HG02571 (cell line): ENCODE measurements at regions not wholly inside any gene's neighbourhood (a gene's known extent, or its start where the extent isn't known, plus 50 kb on each side); places are given as distances from the start of the nearest gene placed in this dataset.
"Not testable (repeated sequence)": the region's sequence is repeated elsewhere in the genome, so short reads cannot be mapped to it uniquely, and the experiment has no call there.

Experiments used
- ATAC-seq: cut with Tn5 transposase; IDR thresholded peaks from one replicate; pipeline ENCODE4 v1.9.1; 2021; ENCODE audit warnings: mild to moderate bottlenecking, moderate library complexity; ENCODE audit not compliant: unreplicated experiment

DNA sequence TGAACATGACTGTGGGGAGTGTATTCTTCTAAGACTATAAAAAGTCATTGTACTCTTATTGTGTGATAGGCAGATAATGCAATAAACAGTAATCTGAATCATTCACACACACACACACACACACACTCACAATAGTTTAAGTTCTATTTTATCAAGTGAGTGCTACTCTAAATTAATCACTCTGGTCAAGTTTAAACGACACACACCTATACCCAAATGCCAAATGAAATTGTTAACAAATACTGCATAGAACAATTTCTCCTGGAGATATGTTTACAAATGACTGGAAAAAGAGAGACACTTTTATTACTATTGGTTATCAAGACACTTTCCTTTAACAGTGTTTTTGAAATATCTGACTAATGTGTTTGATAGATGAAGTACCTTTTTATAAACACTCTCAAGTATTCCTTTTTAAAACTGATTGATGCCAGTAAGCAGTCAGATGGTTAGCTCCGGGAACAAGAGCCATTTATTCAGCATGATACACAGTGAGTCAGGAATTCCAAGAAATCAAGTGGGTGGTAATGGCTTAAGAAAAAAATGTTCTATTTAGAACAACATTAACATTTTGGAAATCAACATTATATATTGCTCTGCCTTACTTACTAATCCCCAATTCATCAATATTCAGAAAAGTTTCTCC is 521.6 kb upstream of the ST8SIA4 start:
- no peak for ATAC-seq

DNA sequence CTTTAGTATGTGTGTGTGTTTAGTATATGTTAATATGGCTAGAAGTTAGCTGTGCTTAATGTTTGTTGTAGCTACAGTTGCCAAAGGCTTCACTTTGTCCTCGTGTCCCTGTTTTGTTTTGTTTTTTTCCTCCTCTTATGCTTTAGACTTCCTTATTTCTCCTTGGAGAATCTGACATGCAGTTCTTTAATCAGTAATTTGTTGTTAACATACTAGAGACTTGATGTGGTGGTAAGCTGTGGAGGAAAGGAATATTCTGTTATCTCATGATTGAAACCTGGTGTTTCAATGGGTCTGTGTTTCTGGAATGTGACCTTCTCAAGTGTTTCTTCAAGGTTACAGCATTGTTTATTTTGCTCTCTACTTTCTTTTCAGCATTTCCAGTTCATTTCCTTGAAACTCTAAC is 515.6 kb upstream of the ST8SIA4 start:
- ATAC-seq: no peak

DNA sequence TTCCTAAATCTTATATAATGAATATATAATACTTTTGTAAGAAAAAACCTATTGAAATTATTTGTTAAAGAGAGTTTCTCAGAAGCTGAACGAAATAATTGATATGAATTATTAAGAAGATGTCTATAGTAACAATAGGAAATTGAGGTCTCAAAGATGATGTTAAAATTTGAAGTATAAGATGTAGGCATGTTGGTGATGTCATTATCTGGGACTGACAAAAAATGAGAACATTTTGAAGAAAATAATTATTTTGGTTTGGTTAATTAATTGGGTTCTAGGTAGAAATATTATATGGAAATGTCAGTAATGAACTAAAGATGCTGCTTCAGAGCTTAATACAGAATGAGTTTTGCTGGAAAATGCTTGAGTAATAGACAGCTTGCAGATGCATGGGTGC is 501.4 kb upstream of the ST8SIA4 start:
- ATAC-seq: no peak

DNA sequence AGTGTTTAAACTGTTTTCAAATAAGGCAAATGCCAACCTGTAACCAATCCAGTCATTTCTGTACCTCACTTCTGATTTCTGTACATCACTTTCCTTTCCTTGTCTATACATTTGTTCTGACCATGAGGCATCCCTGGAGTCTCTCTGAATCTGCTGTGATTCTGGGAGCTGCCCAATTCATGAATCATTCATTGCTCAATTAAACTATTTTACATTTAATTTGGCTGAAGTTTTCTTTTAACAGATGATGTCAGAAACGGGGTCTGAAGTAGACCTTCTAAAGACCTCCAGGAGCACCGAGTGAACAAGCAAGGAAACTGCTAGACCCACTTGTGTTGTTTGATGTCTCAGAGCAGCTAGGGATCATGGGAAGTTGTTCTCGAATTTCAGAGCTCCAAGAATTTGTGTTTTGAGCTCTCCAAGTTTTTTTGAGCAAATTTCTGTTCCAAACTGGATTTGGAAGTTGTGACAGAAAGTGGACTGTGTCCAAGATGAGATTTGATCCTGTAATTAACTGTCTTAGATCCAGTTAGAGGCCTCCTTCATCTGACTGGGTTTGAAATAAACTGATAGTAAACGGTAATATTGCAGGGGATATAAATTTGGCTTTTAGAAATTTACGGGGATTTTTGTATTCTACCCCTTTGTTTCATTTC is 490.8 kb upstream of the ST8SIA4 start:
- no peak for ATAC-seq

DNA sequence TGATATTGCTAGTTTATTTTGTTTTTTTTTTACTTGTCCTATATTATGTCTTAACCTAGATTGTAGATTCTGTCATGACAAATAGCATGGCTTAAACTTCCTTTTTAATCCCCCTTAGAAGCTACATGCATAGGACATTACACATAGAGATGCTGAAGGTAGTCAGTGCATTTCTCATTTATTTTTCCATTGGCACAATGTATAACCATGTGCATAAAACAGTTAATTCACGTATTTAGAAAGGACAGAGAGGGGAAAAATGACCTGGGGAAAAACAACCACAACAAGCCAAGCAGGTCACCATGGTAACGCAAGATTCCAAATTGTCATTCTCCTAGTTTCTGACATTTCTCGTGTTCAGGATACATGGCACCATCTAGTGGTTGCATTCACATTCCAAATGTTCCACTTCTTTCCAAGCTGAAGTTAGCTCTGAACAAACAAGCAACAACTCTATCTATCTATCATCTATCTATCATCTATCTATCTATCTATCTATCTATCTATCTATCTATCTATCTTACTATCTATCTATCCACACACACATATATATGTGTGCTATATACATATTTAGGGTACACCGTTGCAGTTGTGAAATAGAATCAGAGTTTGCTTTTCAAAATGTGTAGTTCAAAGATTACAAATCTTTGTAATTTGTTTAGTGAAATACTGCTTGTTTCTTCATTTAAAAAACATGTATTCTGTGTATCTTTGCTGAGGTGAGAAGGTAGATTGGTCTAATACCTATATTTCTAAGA is 487.2 kb upstream of the ST8SIA4 start:
- ATAC-seq: no peak

DNA sequence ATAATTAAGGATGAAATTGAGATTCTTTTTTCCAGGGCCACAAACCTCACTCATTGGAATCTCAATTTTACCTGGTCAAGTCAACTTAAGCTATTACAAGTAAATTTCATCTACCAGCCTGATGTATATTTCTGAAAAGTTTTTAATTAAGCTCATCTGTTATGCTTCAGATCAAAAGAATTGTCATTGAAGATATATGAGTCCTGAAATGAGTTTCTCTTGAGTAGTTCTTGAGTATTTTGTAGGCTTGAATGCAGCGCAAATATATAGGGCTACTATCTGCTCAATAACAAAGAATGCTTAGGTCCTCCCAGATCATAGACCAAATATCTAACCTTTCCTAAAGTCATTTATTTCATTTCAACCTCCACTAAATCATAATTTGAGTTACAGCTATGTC is 482.2 kb upstream of the ST8SIA4 start:
- no peak for ATAC-seq

DNA sequence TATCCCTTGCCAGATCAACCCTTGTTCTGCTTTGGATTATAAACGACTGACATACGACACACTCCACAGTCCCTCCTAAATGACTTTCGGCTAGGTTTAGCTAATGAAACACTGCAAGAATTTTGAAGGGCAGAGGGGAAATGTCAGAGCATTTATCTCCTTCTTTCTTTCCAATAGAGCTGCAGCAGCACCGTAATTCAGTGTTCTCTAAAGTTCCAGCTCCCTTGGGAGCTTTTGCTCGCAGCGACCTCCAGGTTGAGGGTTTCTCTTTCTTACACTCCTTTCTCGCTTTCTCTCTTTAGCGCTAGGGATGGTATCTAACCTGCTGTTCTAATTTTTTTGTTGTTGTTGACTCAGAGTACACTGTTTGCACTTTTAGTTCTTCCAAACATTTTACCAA is 467.1 kb upstream of the ST8SIA4 start:
- ATAC-seq: no peak

DNA sequence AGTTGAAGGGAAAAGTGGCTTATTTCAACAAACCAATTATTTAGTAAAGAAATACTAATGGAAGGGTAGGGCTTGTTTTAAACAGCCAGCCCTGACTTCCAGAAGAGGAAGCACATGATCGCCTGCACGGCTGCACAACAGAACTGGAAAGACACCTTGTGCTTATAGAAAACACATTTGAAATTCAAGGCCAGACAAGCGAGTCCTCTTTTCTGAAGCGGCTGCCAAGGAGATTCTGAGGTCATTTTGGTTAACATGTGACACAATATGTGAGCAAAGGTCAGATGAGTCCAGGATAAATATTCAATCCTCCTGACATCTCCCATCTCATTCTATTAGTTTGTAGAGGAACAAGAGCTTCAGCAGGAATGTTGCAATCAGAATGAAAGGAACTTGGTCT is 461.4 kb upstream of the ST8SIA4 start:
- no peak for ATAC-seq

DNA sequence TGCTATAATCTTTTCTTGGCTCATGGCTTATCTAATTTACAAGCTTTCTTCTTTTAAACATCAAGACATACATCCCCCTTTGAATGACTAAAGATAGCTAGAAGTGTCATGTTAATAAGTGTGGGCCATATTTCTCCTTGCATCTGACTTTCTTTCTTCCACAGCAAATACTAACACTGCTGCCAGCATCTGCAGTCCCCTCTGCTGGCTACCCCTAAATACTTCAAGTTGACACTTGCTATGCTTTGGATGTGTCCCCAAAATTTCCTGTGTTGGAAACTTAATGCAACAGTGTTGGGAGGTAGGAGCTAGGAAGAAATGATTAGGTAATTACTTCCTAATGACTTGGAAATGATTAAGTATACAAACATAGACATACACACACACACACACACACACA is 459.0 kb upstream of the ST8SIA4 start:
- no peak for ATAC-seq

DNA sequence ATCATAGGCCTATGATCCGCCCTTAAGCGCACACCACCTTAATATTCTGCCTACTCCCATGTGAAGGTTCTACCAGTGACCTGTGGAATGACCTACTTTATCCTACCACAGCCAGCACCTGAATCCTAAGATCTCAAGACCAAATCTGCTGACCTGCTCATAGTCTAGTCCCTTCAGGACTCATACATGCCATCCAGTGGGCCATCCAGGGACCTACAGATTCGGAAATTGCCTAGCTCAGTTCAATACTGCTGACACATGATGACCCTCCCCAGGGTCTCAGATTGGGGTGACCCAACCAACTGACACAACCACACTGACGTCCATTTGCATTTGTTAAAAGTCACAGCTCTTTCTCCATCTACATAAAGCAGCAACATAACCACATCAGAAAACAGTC is 443.8 kb upstream of the ST8SIA4 start:
- ATAC-seq: no peak

DNA sequence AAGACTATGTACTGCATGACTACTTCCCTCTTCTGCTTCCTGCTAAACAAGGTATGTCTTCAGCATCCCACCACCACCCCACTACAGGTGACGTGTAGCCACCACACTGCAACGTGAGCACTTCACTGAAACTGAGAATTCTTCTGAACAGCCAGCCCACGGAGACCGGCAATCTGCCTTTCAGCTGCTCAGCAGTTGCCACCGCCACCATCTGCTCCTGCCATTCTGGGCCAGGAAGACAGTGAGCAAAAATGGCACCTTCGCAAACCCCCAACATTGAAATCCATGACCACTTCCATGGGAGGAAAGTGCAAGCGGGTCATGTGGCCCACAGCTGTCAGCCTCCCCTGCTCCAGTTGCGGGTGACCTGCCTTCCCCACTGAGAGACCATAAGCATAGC is 443.4 kb upstream of the ST8SIA4 start:
- ATAC-seq: no peak

DNA sequence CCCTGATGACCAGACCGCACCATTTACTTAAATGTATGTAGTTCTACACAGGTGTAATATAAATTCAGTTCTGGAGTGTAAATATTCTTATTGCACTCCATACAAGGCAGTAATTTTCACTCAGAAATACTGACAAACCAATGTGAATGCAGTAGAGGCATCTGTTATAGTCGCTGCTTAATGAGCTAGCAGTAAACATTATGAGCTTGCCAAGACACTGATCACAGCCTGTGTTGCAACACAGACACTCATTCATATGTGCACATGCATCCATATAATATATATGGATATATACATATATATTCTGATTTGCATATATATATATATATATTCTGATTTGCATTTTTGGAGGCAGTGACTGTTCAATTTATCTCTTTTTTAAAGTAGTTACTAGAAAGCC is 435.1 kb upstream of the ST8SIA4 start:
- no peak for ATAC-seq

DNA sequence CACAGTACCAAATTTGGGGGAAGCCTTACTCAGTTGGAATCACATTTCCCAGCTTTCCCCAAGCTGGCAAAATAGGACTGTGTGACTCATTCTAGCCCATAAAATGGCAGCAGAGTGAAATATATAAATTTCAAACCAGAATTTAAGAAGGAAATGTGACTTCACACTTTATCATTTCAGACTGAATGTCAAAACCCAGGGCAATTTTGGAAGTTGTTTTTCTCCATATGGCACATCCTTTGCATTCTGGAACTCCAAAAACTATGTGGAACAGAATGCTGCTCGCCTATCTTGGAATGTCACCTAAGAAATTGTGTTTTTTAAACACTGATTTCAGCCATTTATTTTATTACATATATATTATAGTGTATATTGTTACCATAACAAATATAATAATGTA is 424.7 kb upstream of the ST8SIA4 start:
- ATAC-seq: no peak

DNA sequence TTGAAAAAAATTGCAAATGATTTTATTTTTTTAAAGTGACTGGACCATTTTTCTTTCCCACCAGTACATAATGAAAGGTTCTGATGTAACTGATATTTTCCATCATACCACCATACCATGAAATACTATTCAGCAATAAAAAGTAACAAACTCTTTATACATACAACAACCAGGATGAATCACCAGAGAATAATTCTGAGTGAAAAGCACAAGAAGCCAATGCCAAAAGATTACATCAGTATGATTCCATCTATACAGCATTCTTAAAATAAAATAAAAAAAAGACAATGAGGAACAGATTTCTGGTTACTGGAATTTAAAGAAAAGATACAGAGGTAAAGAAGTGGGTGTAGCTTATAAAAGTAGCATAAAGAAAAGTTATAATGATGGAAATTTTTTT is 423.7 kb upstream of the ST8SIA4 start:
- no peak for ATAC-seq

DNA sequence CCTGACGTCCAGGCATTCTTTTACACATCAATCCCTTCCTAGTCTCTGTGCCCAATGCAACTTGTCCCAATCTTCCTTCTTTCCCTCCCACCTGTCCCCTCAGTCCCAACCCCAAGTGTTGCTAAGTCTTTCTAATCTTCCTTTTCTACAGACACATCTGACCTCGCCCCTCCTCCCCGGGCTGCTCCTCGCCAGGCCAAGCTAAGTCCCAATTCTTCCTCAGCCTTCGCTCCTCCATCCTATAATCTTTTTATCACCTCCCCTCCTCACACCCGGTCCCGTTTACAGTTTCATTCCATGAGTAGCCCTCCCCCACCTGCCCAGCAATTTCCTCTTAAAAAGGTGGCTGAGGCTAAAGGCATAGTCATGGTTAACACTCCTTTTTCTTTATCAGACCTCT is 413.3 kb upstream of the ST8SIA4 start:
- not testable (repeated sequence) for ATAC-seq

DNA sequence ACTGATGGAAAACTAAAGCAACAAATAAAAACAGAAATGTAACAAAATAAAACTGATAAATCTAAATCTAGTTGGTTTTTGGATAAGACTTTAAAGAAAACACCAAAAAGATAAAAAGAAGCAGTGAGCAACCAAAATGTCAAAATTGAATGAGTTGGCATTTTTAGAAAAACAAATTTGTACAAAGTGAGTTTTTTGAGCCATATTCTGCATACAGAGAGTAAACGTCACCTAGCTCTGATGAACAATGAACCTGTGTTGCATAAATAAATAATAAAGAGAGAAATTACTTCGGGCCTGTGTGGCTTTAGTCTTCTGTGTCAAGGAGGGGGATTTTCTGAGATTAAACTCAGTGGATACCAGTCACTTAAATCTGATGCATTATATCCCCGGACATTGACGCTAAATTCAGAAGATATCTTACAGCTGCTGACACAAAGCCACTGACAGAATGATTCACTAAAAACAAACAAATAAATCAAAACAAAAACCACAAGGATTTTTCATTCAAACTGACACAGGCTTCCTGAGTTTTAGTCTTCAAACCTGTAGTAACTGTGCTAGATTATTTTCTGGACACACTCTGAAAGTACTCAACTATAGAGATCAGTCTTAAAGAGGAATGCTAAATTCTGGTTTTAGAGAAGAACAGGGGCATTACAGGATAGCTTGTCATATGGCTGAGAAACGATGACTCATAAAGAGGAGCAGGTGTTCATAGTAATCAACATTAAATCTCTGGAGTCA is 403.5 kb upstream of the ST8SIA4 start:
- no peak for ATAC-seq

DNA sequence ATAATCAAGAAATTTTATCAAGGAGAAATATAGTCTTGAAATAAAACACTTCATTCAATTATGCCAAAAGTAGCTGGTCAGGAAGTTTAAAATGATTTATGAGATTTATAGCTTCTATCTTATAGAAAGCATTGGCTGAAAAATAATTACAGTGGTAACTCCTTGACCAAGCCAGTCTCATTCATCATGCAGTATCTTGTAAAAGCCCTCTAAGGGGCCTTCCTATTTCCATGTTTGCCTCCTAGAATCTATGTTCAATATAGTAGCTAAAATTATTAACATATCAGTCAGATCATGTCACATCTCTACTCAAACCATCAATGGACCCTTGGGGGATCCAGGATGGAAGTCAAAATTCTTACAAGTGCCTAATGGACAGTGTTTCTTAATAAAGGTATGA is 393.4 kb upstream of the ST8SIA4 start:
- no peak for ATAC-seq

DNA sequence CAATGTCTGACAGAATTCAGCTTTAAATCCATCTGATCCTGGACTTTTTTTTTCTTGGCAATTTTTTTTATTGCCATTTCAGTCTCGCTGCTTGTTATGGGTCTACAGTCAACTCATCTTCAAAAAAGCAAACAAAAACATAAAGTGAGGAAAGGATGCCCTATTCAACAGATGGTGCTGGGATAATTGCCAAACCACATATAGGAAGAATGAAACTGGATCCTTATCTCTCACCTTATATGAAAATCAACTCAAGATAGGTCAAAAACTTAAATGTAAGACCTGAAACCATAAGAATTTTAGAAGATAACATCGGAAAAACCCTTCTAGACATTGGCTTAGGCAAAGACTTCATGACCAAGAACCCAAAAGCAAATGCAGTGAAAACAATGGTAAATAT is 389.1 kb upstream of the ST8SIA4 start:
- ATAC-seq: no peak

DNA sequence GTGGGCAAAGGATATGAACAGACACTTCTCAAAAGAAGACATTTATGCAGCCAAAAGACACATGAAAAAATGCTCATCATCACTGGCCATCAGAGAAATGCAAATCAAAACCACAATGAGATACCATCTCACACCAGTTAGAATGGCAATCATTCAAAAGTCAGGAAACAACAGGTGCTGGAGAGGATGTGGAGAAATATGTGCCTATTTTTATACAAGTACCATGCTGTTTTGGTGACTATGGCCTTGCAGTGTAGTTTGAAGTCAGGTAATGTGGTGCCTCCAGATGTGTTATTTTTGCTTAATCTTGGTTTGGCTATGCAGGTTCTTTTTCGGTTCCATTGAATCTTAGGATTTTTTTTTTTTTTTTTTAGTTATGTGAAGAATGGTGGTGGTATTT is 387.7 kb upstream of the ST8SIA4 start:
- ATAC-seq: not testable (repeated sequence)

DNA sequence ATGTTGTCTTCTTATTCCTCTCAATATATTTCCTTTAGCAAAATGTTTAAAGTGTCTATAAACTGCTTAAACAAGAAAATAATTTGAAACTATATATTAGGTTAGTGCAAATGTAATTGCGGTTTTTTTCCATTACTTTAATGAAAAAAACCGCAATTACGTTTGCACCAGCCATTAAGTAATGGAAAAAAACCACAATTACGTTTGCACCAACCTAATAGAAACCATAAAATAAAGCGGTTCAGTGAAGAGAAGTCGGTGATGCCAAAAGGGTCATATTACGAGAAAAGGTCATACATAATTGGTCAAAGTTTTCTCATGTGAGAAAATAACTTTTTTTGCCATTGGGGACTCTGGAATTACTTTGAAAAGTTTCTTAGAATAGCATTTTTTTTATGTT is 385.6 kb upstream of the ST8SIA4 start:
- ATAC-seq: no peak

DNA sequence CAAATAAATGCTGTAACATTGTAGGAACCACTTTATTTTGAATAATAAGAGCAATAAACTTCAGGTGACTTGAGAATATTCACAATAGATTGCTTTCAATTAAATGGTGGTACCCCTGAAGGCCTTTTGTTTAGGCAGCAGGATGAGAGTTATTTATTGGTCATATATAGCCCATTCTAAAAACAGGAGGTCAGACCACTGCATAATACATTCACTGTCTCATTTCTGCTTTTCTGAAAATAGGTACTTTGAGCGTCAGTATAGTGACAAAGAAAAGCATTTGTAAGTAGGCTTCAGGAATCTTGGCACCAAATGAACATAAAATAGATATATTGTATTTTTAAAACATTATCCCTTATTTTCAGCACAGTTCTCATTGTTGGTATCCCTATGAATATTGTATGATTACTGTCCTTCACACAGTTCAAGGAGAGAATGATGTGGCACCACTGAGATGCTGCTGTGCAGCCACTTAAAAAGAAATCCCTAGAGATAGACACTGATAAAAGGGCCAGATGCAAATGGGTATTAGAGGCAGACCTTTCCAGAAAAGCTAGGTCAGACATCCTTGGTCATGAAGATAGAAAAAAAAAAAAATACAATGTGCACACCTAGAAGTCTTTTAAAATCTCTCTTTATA is 381.8 kb upstream of the ST8SIA4 start:
- no peak for ATAC-seq
